Neural progenitor cell (in vitro differentiated cells): ENCODE measurements at regions not wholly inside any gene's neighbourhood (a gene's known extent, or its start where the extent isn't known, plus 50 kb on each side); places are given as distances from the start of the nearest gene placed in this dataset.
"Not testable (repeated sequence)": the region's sequence is repeated elsewhere in the genome, so short reads cannot be mapped to it uniquely, and the experiment has no call there.

Source experiments
- CTCF ChIP-seq: fragments of 200-600 bp; sonication (generic); IDR thresholded peaks from 2 replicates; pipeline ENCODE4 v1.5.1; 2017; ENCODE audit warnings: antibody characterized with exemption, mild to moderate bottlenecking
- EZH2 ChIP-seq: fragments of 200-600 bp; sonication (generic); IDR thresholded peaks from 2 replicates; pipeline ENCODE4 v1.6.1; 2017; ENCODE audit warnings: antibody characterized with exemption, mild to moderate bottlenecking, moderate library complexity
- EZH2phosphoT487 ChIP-seq: fragments of 200-600 bp; sonication (generic); IDR thresholded peaks from 2 replicates; pipeline ENCODE4 v1.6.1; 2017; ENCODE audit warnings: antibody characterized with exemption

GRCh38 chr6:27662212-27662611 is 189.3 kb upstream of the ZNF184 start:
- TF ChIP-seq CTCF, EZH2, EZH2phosphoT487: not testable (repeated sequence)
